ENCODE measurements at regions not wholly inside any gene's neighbourhood (a gene's known extent, or its start where the extent isn't known, plus 50 kb on each side); places are given as distances from the start of the nearest gene placed in this dataset.
"Not testable (repeated sequence)": the region's sequence is repeated elsewhere in the genome, so short reads cannot be mapped to it uniquely, and the experiment has no call there.

DNA sequence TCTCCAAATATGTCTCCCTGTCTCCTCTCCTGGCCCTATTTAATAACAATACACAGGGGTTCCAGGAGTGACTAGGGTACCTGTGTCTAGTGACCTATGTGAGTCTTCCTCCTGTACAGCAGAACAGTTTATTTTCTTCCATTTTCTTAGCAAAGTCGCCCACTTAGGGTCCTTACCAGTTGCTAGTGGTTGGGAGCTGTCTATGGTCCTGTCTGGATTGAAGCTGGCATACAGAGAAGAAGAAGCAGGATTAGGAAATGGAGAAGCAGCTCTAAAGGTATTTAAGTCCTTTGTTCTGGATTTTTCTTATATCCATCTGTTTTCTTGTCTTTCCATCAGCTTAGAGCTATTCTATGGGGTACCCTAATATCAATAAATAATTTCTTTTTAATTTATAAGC lies 587.1 kb upstream of the CPEB2 start:
- Histone ChIP-seq H2AFZ (ENCODE audit: low read depth) (no peak overlapping the region), H3K27me3 (ENCODE audit: insufficient read depth) (no peaks in the 10 kb centered on the region), H3K36me3 (replicated peaks in 1 of 2; ENCODE audit: control insufficient read depth in 1 of 2, insufficient read depth in 2 of 2, low read length in 1 of 2) (no peaks in the 10 kb centered on the region), H4K20me1 (ENCODE audit: insufficient read depth) (no peaks in the 10 kb centered on the region), H3K9me3 (no peaks in the 10 kb centered on the region), H3K4me1 (ENCODE audit: control insufficient read depth in 1 of 2, insufficient read depth in 2 of 2, low read depth in 1 of 2, low read length in 1 of 2) (no peaks in the 10 kb centered on the region), H3K79me2 (ENCODE audit: insufficient read depth) (no peaks in the 10 kb centered on the region), H3K4me2 (no peak overlapping the region), H3F3A (replicated peaks; ENCODE audit: insufficient read depth) (no peaks in the 10 kb centered on the region), H3K27ac (ENCODE audit: low read depth in 2 of 2, low read length in 1 of 2) (no peak overlapping the region), H3K9me2 (no peaks in the 10 kb centered on the region), H3K4me3 (ENCODE audit: low read depth in 2 of 2, low read length in 1 of 2) (no peak overlapping the region), H3K9ac (no peak overlapping the region)
- POLR2A ChIA-PET: no interaction called here
- CTCF ChIA-PET: no interaction called here
- no peak for DNase-seq
- WGBS (ENCODE audit: low lambda C conversion rate): 11% methylated on average over 1 of the region's 1 CpG
- TF ChIP-seq RFX5 (IDR thresholded peaks at IDR 0.05; ENCODE audit: low read length) (no peak), REST (IDR thresholded peaks at IDR 0.05; ENCODE audit: low read depth, low read length) (peak; percentile 88)

GRCh38 chr4:14419516-14419915 lies 582.8 kb upstream of the CPEB2 start:
- Histone ChIP-seq H2AFZ (ENCODE audit: low read depth) (no peak overlapping the region), H3F3A (replicated peaks; ENCODE audit: insufficient read depth) (no peaks in the 10 kb centered on the region), H3K27ac (ENCODE audit: low read depth in 2 of 2, low read length in 1 of 2) (no peak overlapping the region), H4K20me1 (ENCODE audit: insufficient read depth) (no peaks in the 10 kb centered on the region), H3K9ac (no peak overlapping the region), H3K27me3 (ENCODE audit: insufficient read depth) (no peaks in the 10 kb centered on the region), H3K79me2 (ENCODE audit: insufficient read depth) (no peaks in the 10 kb centered on the region), H3K4me2 (no peak overlapping the region), H3K36me3 (replicated peaks in 1 of 2; ENCODE audit: control insufficient read depth in 1 of 2, insufficient read depth in 2 of 2, low read length in 1 of 2) (no peaks in the 10 kb centered on the region), H3K4me1 (ENCODE audit: control insufficient read depth in 1 of 2, insufficient read depth in 2 of 2, low read depth in 1 of 2, low read length in 1 of 2) (no peaks in the 10 kb centered on the region), H3K4me3 (ENCODE audit: low read depth in 2 of 2, low read length in 1 of 2) (no peak overlapping the region), H3K9me2 (no peaks in the 10 kb centered on the region), H3K9me3 (no peaks in the 10 kb centered on the region)
- ChIA-PET CTCF (interaction anchor here (1.0 kb wide), 1 partner anchor 26 kb away, joined by 3 read pairs; no protein-coding TSS in a partner anchor), POLR2A (no interaction called here)
- DNase-seq: no peak
- TF ChIP-seq, protein P1, sequence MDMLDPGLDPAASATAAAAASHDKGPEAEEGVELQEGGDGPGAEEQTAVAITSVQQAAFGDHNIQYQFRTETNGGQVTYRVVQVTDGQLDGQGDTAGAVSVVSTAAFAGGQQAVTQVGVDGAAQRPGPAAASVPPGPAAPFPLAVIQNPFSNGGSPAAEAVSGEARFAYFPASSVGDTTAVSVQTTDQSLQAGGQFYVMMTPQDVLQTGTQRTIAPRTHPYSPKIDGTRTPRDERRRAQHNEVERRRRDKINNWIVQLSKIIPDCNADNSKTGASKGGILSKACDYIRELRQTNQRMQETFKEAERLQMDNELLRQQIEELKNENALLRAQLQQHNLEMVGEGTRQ (IDR thresholded peaks at IDR 0.05; ENCODE audit: borderline replicate concordance, low read depth, low read length): no peak
- TF ChIP-seq NRF1 (IDR thresholded peaks at IDR 0.05; ENCODE audit: low read depth, low read length): no peak
- WGBS (ENCODE audit: low lambda C conversion rate): 45% methylated on average over 2 of the region's 2 CpGs

GRCh38 chr4:14426297-14426696 lies 576.0 kb upstream of the CPEB2 start:
- POLR2A ChIA-PET: not testable (repeated sequence)

More at GRCh38 chr4:14426297-14426696, 576.0 kb upstream of the CPEB2 start:
- H3K79me2 ChIP-seq (ENCODE audit: insufficient read depth); H3K4me3 ChIP-seq (ENCODE audit: low read depth in 2 of 2, low read length in 1 of 2); DNase-seq; H3F3A ChIP-seq (replicated peaks; ENCODE audit: insufficient read depth); H3K9me3 ChIP-seq; H3K36me3 ChIP-seq (replicated peaks in 1 of 2; ENCODE audit: control insufficient read depth in 1 of 2, insufficient read depth in 2 of 2, low read length in 1 of 2); H3K9ac ChIP-seq; H2AFZ ChIP-seq (ENCODE audit: low read depth); H3K27ac ChIP-seq (ENCODE audit: low read depth in 2 of 2, low read length in 1 of 2); H3K9me2 ChIP-seq; H3K27me3 ChIP-seq (ENCODE audit: insufficient read depth); H3K4me2 ChIP-seq; CTCF ChIA-PET; H4K20me1 ChIP-seq (ENCODE audit: insufficient read depth); H3K4me1 ChIP-seq (ENCODE audit: control insufficient read depth in 1 of 2, insufficient read depth in 2 of 2, low read depth in 1 of 2, low read length in 1 of 2): not testable (repeated sequence)
- WGBS (ENCODE audit: low lambda C conversion rate): 33% methylated on average over 5 of the region's 15 CpGs

All from SK-N-SH (cell line).